B cell (primary cell): ENCODE measurements at regions not wholly inside any gene's neighbourhood (a gene's known extent, or its start where the extent isn't known, plus 50 kb on each side); places are given as distances from the start of the nearest gene placed in this dataset.

Experiments used
- ATAC-seq: fragments of 200-7000 bp; cut with Tn5 transposase; one replicate; pipeline ENCODE4 v1.10.0; 2021; ENCODE audit warnings: low read depth, mild to moderate bottlenecking, moderate number of reproducible peaks, moderate library complexity
- CTCF ChIA-PET: fragments of 350-600 bp; sonication (Branson Sonifier 250); formaldehyde crosslinking; loops from one replicate; lab custom pipeline; 2021; ENCODE audit warnings: antibody characterized with exemption, inconsistent platforms; lab: Charles Lee
- POLR2A ChIA-PET: fragments of 350-600 bp; sonication (Branson Sonifier 250); formaldehyde crosslinking; loops from one replicate; lab custom pipeline; 2021; ENCODE audit warnings: antibody characterized with exemption; lab: Charles Lee
- DNase-seq: peaks from one replicate; pipeline ENCODE4 v3.0.0; 2013
- H2AFZ ChIP-seq: 2 replicates; pipeline ENCODE4 v1.6.1; 2012; ENCODE audit warnings: mild to moderate bottlenecking, low read depth, low read length; ENCODE audit not compliant: insufficient read depth, poor library complexity, severe bottlenecking
- H3K27ac ChIP-seq, 2 donors: 1 replicate in 1 of 2; 2 replicates in 1 of 2; pipeline ENCODE4 v1.5.1; 2012 to 2013; ENCODE audit warnings: low read length in 2 of 2, mild to moderate bottlenecking in 2 of 2, moderate library complexity in 1 of 2
- H3K27me3 ChIP-seq, 4 experiments: fragments of 200-600 bp in 1 of 4; sonication (generic) in 1 of 4; replicated peaks in 1 of 4; 1 replicate in 2 of 4; 2 replicates in 2 of 4; pipeline versions ENCODE4 v1.6.1 to v1.7.0; 2013 to 2016; ENCODE audit warnings: low read length in 3 of 4, mild to moderate bottlenecking in 2 of 4, mixed read lengths in 1 of 4, moderate library complexity in 1 of 4; ENCODE audit not compliant: insufficient read depth in 4 of 4, control insufficient read depth in 3 of 4; ENCODE audit errors: control extremely low read depth in 1 of 4
- H3K36me3 ChIP-seq, 2 experiments: replicated peaks in 1 of 2; 1 replicate in 1 of 2; 2 replicates in 1 of 2; pipeline versions ENCODE4 v1.6.1 to v1.7.1; 2013; ENCODE audit warnings: low read length in 1 of 2; ENCODE audit not compliant: insufficient read depth in 2 of 2, control insufficient read depth in 1 of 2; ENCODE audit errors: control extremely low read depth in 1 of 2, extremely low read depth in 1 of 2
- H3K4me1 ChIP-seq, 2 donors: fragments of 200-600 bp in 1 of 2; sonication (generic) in 1 of 2; 1 replicate in 1 of 2; 2 replicates in 1 of 2; pipeline versions ENCODE4 v1.5.1 to v1.6.1; 2013 to 2017; ENCODE audit warnings: low read length in 2 of 2; ENCODE audit not compliant: control insufficient read depth in 2 of 2, insufficient read depth in 2 of 2
- H3K4me2 ChIP-seq: replicated peaks from 2 replicates; pipeline ENCODE3; 2012; ENCODE audit warnings: mild to moderate bottlenecking, low read depth, low read length; ENCODE audit not compliant: poor library complexity, severe bottlenecking
- H3K4me3 ChIP-seq, 5 experiments: fragments of 200-600 bp in 1 of 5; sonication (generic) in 1 of 5; 1 replicate in 3 of 5; 2 replicates in 2 of 5; pipeline versions ENCODE4 v1.5.1 to v1.7.0; 2011 to 2016; ENCODE audit warnings: low read length in 4 of 5, mild to moderate bottlenecking in 4 of 5, low read depth in 2 of 5, control low read depth in 1 of 5, moderate library complexity in 1 of 5; ENCODE audit not compliant: insufficient read depth in 1 of 5; ENCODE audit errors: control extremely low read depth in 1 of 5, extremely low read depth in 1 of 5
- H3K79me2 ChIP-seq: fragments of 200-600 bp; sonication (generic); one replicate; pipeline ENCODE4 v1.6.0; 2016; ENCODE audit warnings: low read length; ENCODE audit not compliant: control insufficient read depth, insufficient read depth
- H3K9ac ChIP-seq: fragments of 200-600 bp; sonication (generic); 2 replicates; pipeline ENCODE4 v1.6.1; 2017; ENCODE audit warnings: mild to moderate bottlenecking, low read length, moderate library complexity
- H3K9me3 ChIP-seq, 3 donors: one replicate each; pipeline versions ENCODE4 v1.6.1 to v1.7.1; 2013; ENCODE audit warnings: low read length in 2 of 3; ENCODE audit not compliant: control insufficient read depth in 2 of 3, insufficient read depth in 1 of 3; ENCODE audit errors: control extremely low read depth in 1 of 3
- H4K20me1 ChIP-seq: 2 replicates; pipeline ENCODE4 v1.6.0; 2012; ENCODE audit warnings: mild to moderate bottlenecking, low read length; ENCODE audit not compliant: insufficient read depth, control insufficient read depth, poor library complexity, severe bottlenecking
- H3K27ac Mint-ChIP-seq: one replicate; pipeline ENCODE4 v1.8.0; 2021; ENCODE audit warnings: mixed read lengths
- H3K27me3 Mint-ChIP-seq: one replicate; pipeline ENCODE4 v1.8.0; 2021; ENCODE audit warnings: mixed read lengths
- H3K4me1 Mint-ChIP-seq: one replicate; pipeline ENCODE4 v1.8.0; 2021; ENCODE audit warnings: mixed read lengths
- H3K4me3 Mint-ChIP-seq: one replicate; pipeline ENCODE4 v1.8.0; 2021; ENCODE audit warnings: mixed read lengths
- H3K9me3 Mint-ChIP-seq: one replicate; pipeline ENCODE4 v1.8.0; 2022; ENCODE audit warnings: mixed read lengths; ENCODE audit not compliant: insufficient read depth
- CTCF ChIP-seq: fragments of 200-600 bp; IDR thresholded peaks from one replicate; pipeline ENCODE4 v1.8.0; 2022; ENCODE audit warnings: antibody characterized with exemption, mild to moderate bottlenecking
- EZH2 ChIP-seq: IDR thresholded peaks from 2 replicates; pipeline ENCODE4 v1.6.1; 2012; ENCODE audit warnings: borderline replicate concordance, low read depth, mild to moderate bottlenecking, moderate library complexity, low read length; ENCODE audit not compliant: insufficient read depth, poor library complexity, severe bottlenecking
- WGBS: methylation state at CpG from one replicate; pipeline ENCODE4 v1.1.5; 2013; ENCODE audit warnings: missing lambda C conversion rate; ENCODE audit not compliant: insufficient coverage; 5-methylcytosine and 5-hydroxymethylcytosine counted together
- intact Hi-C: fragments of 100-400 bp; cut with micrococcal nuclease; formaldehyde crosslinking; loops from one replicate; pipeline ENCODE4 v1.10.0; 2022

GRCh38 chr16:48084826-48085225 lies 71.0 kb downstream of the ABCC12 start:
- Histone ChIP-seq H3K36me3 (no peaks in the 10 kb centered on the region), H3K9me3 (peaks cover 0 to 3% (median 0%) of the 10 kb centered on the region in 3 donors), H3K4me3 (no peak overlapping the region), H4K20me1 (no peaks in the 10 kb centered on the region), H3K79me2 (no peaks in the 10 kb centered on the region), H3K27ac (no peak overlapping the region), H3K27me3 (peaks cover 0 to 6% (median 0%) of the 10 kb centered on the region in 4 experiments), H3K4me2 (no peak overlapping the region), H3K4me1 (no peaks in the 10 kb centered on the region), H2AFZ (no peak overlapping the region), H3K9ac (no peak overlapping the region)
- ATAC-seq (no peak), DNase-seq (no peak)
- whole genome bisulfite sequencing = 94% methylated on average over 2 of the region's 7 CpGs
- no peaks in the 10 kb centered on the region for H3K9me3 Mint-ChIP-seq
- CTCF ChIA-PET = no interaction called here
- peaks cover 3% of the 10 kb centered on the region for H3K4me1 Mint-ChIP-seq
- POLR2A ChIA-PET = no interaction called here
- intact Hi-C loops = no loop called here
- H3K4me3 Mint-ChIP-seq = no peak overlapping the region
- peaks cover 23% of the 10 kb centered on the region for H3K27me3 Mint-ChIP-seq
- no peak for TF ChIP-seq CTCF
- no peak for TF ChIP-seq EZH2
- H3K27ac Mint-ChIP-seq = no peak overlapping the region

DNA sequence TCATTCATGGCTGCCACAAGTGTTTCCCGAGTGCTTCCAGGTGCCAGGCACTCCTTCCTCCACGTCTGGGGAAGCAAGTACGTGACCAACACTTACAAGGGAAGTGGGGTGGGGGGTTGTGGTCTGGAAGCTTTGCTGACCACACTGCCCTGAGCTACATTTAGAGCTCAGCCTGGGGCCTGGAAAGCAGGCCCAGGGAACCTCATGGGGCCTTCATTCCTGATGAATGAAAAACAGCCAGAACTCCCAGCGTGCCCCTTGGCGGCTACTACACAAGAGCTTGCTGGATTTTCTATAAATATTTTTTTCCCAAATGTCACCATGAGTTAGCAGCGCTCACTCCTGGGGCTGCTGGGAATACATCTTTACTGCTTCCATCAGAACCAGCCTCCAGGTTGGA lies 73.3 kb downstream of the ABCC12 start:
- no peaks in the 10 kb centered on the region for H3K4me1 Mint-ChIP-seq
- peaks cover 0 to 3% (median 0%) of the 10 kb centered on the region in 3 donors for H3K9me3 ChIP-seq
- H4K20me1 ChIP-seq = no peaks in the 10 kb centered on the region
- no peaks in the 10 kb centered on the region for H3K4me1 ChIP-seq
- ATAC-seq (no peak), DNase-seq (no peak)
- ChIA-PET CTCF (no interaction called here), POLR2A (no interaction called here)
- no peak overlapping the region for H3K4me3 Mint-ChIP-seq
- H3K27me3 Mint-ChIP-seq = peaks cover 30% of the 10 kb centered on the region
- no peaks in the 10 kb centered on the region for H3K36me3 ChIP-seq
- H3K27me3 ChIP-seq = peaks cover 0 to 6% (median 0%) of the 10 kb centered on the region in 4 experiments
- H3K4me3 ChIP-seq = no peak overlapping the region
- no peak for TF ChIP-seq EZH2
- TF ChIP-seq CTCF = no peak
- H3K27ac ChIP-seq = no peak overlapping the region
- H3K27ac Mint-ChIP-seq = no peak overlapping the region
- H3K79me2 ChIP-seq = no peaks in the 10 kb centered on the region
- H3K4me2 ChIP-seq = no peak overlapping the region
- H2AFZ ChIP-seq = no peak overlapping the region
- H3K9me3 Mint-ChIP-seq = no peaks in the 10 kb centered on the region
- intact Hi-C loops = no loop called here
- no peak overlapping the region for H3K9ac ChIP-seq
- 36% methylated on average over 5 of the region's 6 CpGs for WGBS
